ENCODE measurements at regions not wholly inside any gene's neighbourhood (a gene's known extent, or its start where the extent isn't known, plus 50 kb on each side); places are given as distances from the start of the nearest gene placed in this dataset.
"Not testable (repeated sequence)": the region's sequence is repeated elsewhere in the genome, so short reads cannot be mapped to it uniquely, and the experiment has no call there.

GRCh38 chr5:135153259-135153658 is 119.2 kb upstream of the PITX1 start:
- H3K4me3 ChIP-seq (ENCODE audit: low read depth in 1 of 2, low read length in 2 of 2), result no peak overlapping the region
- no peaks in the 10 kb centered on the region for H3K36me3 ChIP-seq (ENCODE audit: control insufficient read depth in 1 of 2, insufficient read depth in 2 of 2, low read length in 2 of 2)
- H3K9ac ChIP-seq (ENCODE audit: low read depth in 1 of 2, low read length in 2 of 2), result no peak overlapping the region
- no peak overlapping the region for H3K27ac ChIP-seq (ENCODE audit: low read depth, low read length)
- H3K27me3 ChIP-seq (ENCODE audit: control insufficient read depth in 1 of 2, insufficient read depth in 2 of 2, low read length in 2 of 2), result peaks cover 0 to 5% of the 10 kb centered on the region in 2 donors
- no peaks in the 10 kb centered on the region for H3K4me1 ChIP-seq (ENCODE audit: control insufficient read depth in 1 of 2, insufficient read depth in 2 of 2, low read length in 2 of 2)
- peaks cover 0 to 6% of the 10 kb centered on the region in 2 donors for H3K9me3 ChIP-seq (ENCODE audit: control insufficient read depth in 1 of 2, low read length in 2 of 2)

- H3K9ac ChIP-seq (ENCODE audit: low read depth in 1 of 2, low read length in 2 of 2), result not testable (repeated sequence)
These were observed 117.6 kb upstream of the PITX1 start for GRCh38 chr5:135151660-135152059.

GRCh38 chr5:135151256-135151655 is 117.2 kb upstream of the PITX1 start:
- no peak overlapping the region for H3K9ac ChIP-seq (ENCODE audit: low read depth in 1 of 2, low read length in 2 of 2)
- H3K4me3 ChIP-seq (ENCODE audit: low read depth in 1 of 2, low read length in 2 of 2), result no peak overlapping the region
- H3K4me1 ChIP-seq (ENCODE audit: control insufficient read depth in 1 of 2, insufficient read depth in 2 of 2, low read length in 2 of 2), result no peaks in the 10 kb centered on the region
- H3K27ac ChIP-seq (ENCODE audit: low read depth, low read length), result no peak overlapping the region
- no peaks in the 10 kb centered on the region for H3K36me3 ChIP-seq (ENCODE audit: control insufficient read depth in 1 of 2, insufficient read depth in 2 of 2, low read length in 2 of 2)
- peaks cover 0 to 4% of the 10 kb centered on the region in 2 donors for H3K9me3 ChIP-seq (ENCODE audit: control insufficient read depth in 1 of 2, low read length in 2 of 2)
- peaks cover 0 to 5% of the 10 kb centered on the region in 2 donors for H3K27me3 ChIP-seq (ENCODE audit: control insufficient read depth in 1 of 2, insufficient read depth in 2 of 2, low read length in 2 of 2)

More at GRCh38 chr5:135151660-135152059, 117.6 kb upstream of the PITX1 start:
- not testable (repeated sequence) for H3K4me3 ChIP-seq (ENCODE audit: low read depth in 1 of 2, low read length in 2 of 2); H3K27ac ChIP-seq (ENCODE audit: low read depth, low read length); H3K9me3 ChIP-seq (ENCODE audit: control insufficient read depth in 1 of 2, low read length in 2 of 2); H3K36me3 ChIP-seq (ENCODE audit: control insufficient read depth in 1 of 2, insufficient read depth in 2 of 2, low read length in 2 of 2); H3K27me3 ChIP-seq (ENCODE audit: control insufficient read depth in 1 of 2, insufficient read depth in 2 of 2, low read length in 2 of 2); H3K4me1 ChIP-seq (ENCODE audit: control insufficient read depth in 1 of 2, insufficient read depth in 2 of 2, low read length in 2 of 2)

- H3K36me3 ChIP-seq (ENCODE audit: control insufficient read depth in 1 of 2, insufficient read depth in 2 of 2, low read length in 2 of 2), result no peaks in the 10 kb centered on the region
- peaks cover 0 to 5% of the 10 kb centered on the region in 2 donors for H3K27me3 ChIP-seq (ENCODE audit: control insufficient read depth in 1 of 2, insufficient read depth in 2 of 2, low read length in 2 of 2)
- no peak overlapping the region for H3K27ac ChIP-seq (ENCODE audit: low read depth, low read length)
- no peaks in the 10 kb centered on the region for H3K4me1 ChIP-seq (ENCODE audit: control insufficient read depth in 1 of 2, insufficient read depth in 2 of 2, low read length in 2 of 2)
- no peak overlapping the region for H3K9ac ChIP-seq (ENCODE audit: low read depth in 1 of 2, low read length in 2 of 2)
- no peak overlapping the region for H3K4me3 ChIP-seq (ENCODE audit: low read depth in 1 of 2, low read length in 2 of 2)
- peaks cover 0 to 4% of the 10 kb centered on the region in 2 donors for H3K9me3 ChIP-seq (ENCODE audit: control insufficient read depth in 1 of 2, low read length in 2 of 2)
These were observed 116.7 kb upstream of the PITX1 start for GRCh38 chr5:135150767-135151166.

- Histone ChIP-seq H3K36me3 (ENCODE audit: control insufficient read depth in 1 of 2, insufficient read depth in 2 of 2, low read length in 2 of 2) (no peaks in the 10 kb centered on the region), H3K4me1 (ENCODE audit: control insufficient read depth in 1 of 2, insufficient read depth in 2 of 2, low read length in 2 of 2) (no peaks in the 10 kb centered on the region), H3K27me3 (ENCODE audit: control insufficient read depth in 1 of 2, insufficient read depth in 2 of 2, low read length in 2 of 2) (peaks cover 0 to 5% of the 10 kb centered on the region in 2 donors), H3K4me3 (ENCODE audit: low read depth in 1 of 2, low read length in 2 of 2) (no peak overlapping the region), H3K9me3 (ENCODE audit: control insufficient read depth in 1 of 2, low read length in 2 of 2) (peaks cover 0 to 4% of the 10 kb centered on the region in 2 donors), H3K9ac (ENCODE audit: low read depth in 1 of 2, low read length in 2 of 2) (no peak overlapping the region), H3K27ac (ENCODE audit: low read depth, low read length) (no peak overlapping the region)
These were observed 116.1 kb upstream of the PITX1 start for GRCh38 chr5:135149956-135150723.

GRCh38 chr5:135149229-135149955 is 115.4 kb upstream of the PITX1 start:
- no peak overlapping the region for H3K4me3 ChIP-seq (ENCODE audit: low read depth in 1 of 2, low read length in 2 of 2)
- H3K27me3 ChIP-seq (ENCODE audit: control insufficient read depth in 1 of 2, insufficient read depth in 2 of 2, low read length in 2 of 2), result peaks cover 0 to 5% of the 10 kb centered on the region in 2 donors
- H3K4me1 ChIP-seq (ENCODE audit: control insufficient read depth in 1 of 2, insufficient read depth in 2 of 2, low read length in 2 of 2), result no peaks in the 10 kb centered on the region
- H3K27ac ChIP-seq (ENCODE audit: low read depth, low read length), result no peak overlapping the region
- no peak overlapping the region for H3K9ac ChIP-seq (ENCODE audit: low read depth in 1 of 2, low read length in 2 of 2)
- H3K9me3 ChIP-seq (ENCODE audit: control insufficient read depth in 1 of 2, low read length in 2 of 2), result peaks cover 0 to 4% of the 10 kb centered on the region in 2 donors
- H3K36me3 ChIP-seq (ENCODE audit: control insufficient read depth in 1 of 2, insufficient read depth in 2 of 2, low read length in 2 of 2), result no peaks in the 10 kb centered on the region

- Histone ChIP-seq H3K4me3 (ENCODE audit: low read depth in 1 of 2, low read length in 2 of 2) (no peak overlapping the region), H3K9me3 (ENCODE audit: control insufficient read depth in 1 of 2, low read length in 2 of 2) (peaks cover 0 to 4% of the 10 kb centered on the region in 2 donors), H3K4me1 (ENCODE audit: control insufficient read depth in 1 of 2, insufficient read depth in 2 of 2, low read length in 2 of 2) (no peaks in the 10 kb centered on the region), H3K27ac (ENCODE audit: low read depth, low read length) (no peak overlapping the region), H3K9ac (ENCODE audit: low read depth in 1 of 2, low read length in 2 of 2) (no peak overlapping the region), H3K36me3 (ENCODE audit: control insufficient read depth in 1 of 2, insufficient read depth in 2 of 2, low read length in 2 of 2) (no peaks in the 10 kb centered on the region), H3K27me3 (ENCODE audit: control insufficient read depth in 1 of 2, insufficient read depth in 2 of 2, low read length in 2 of 2) (no peaks in the 10 kb centered on the region)
These were observed 113.5 kb upstream of the PITX1 start for GRCh38 chr5:135147294-135148090.

GRCh38 chr5:135145985-135146384 is 112.0 kb upstream of the PITX1 start:
- H3K9ac ChIP-seq (ENCODE audit: low read depth in 1 of 2, low read length in 2 of 2), result no peak overlapping the region
- no peak overlapping the region for H3K4me3 ChIP-seq (ENCODE audit: low read depth in 1 of 2, low read length in 2 of 2)
- H3K36me3 ChIP-seq (ENCODE audit: control insufficient read depth in 1 of 2, insufficient read depth in 2 of 2, low read length in 2 of 2), result no peaks in the 10 kb centered on the region
- no peaks in the 10 kb centered on the region for H3K27me3 ChIP-seq (ENCODE audit: control insufficient read depth in 1 of 2, insufficient read depth in 2 of 2, low read length in 2 of 2)
- no peak overlapping the region for H3K27ac ChIP-seq (ENCODE audit: low read depth, low read length)
- peaks cover 0 to 4% of the 10 kb centered on the region in 2 donors for H3K9me3 ChIP-seq (ENCODE audit: control insufficient read depth in 1 of 2, low read length in 2 of 2)
- peaks cover 8 to 12% of the 10 kb centered on the region in 2 donors for H3K4me1 ChIP-seq (ENCODE audit: control insufficient read depth in 1 of 2, insufficient read depth in 2 of 2, low read length in 2 of 2)

- H3K4me3 ChIP-seq (ENCODE audit: low read depth in 1 of 2, low read length in 2 of 2); H3K9ac ChIP-seq (ENCODE audit: low read depth in 1 of 2, low read length in 2 of 2); H3K9me3 ChIP-seq (ENCODE audit: control insufficient read depth in 1 of 2, low read length in 2 of 2); H3K27me3 ChIP-seq (ENCODE audit: control insufficient read depth in 1 of 2, insufficient read depth in 2 of 2, low read length in 2 of 2); H3K27ac ChIP-seq (ENCODE audit: low read depth, low read length); H3K36me3 ChIP-seq (ENCODE audit: control insufficient read depth in 1 of 2, insufficient read depth in 2 of 2, low read length in 2 of 2): not testable (repeated sequence)
- peaks cover 20 to 22% of the 10 kb centered on the region in 2 donors for H3K4me1 ChIP-seq (ENCODE audit: control insufficient read depth in 1 of 2, insufficient read depth in 2 of 2, low read length in 2 of 2)
These were observed 109.7 kb upstream of the PITX1 start for GRCh38 chr5:135143682-135144081.
